Ascending aorta (tissue), 2 donors: ENCODE measurements at regions not wholly inside any gene's neighbourhood (a gene's known extent, or its start where the extent isn't known, plus 50 kb on each side); places are given as distances from the start of the nearest gene placed in this dataset.

ENCODE experiments used
- DNase-seq, 2 donors: peaks; one replicate each; pipeline ENCODE4 v3.0.0-alpha.2; 2019; ENCODE audit warnings: low spot score in 2 of 2
- H3K27ac ChIP-seq, 2 donors: fragments of 200-600 bp; sonication (generic); one replicate each; pipeline ENCODE4 v1.5.1; 2016 to 2017; ENCODE audit warnings: mild to moderate bottlenecking in 1 of 2
- H3K27me3 ChIP-seq: fragments of 200-600 bp; sonication (generic); one replicate; pipeline ENCODE4 v1.5.1; 2017
- H3K36me3 ChIP-seq, 2 donors: fragments of 200-600 bp; sonication (generic); one replicate each; pipeline ENCODE4 v1.5.1; 2016
- H3K4me1 ChIP-seq, 2 donors: fragments of 200-600 bp; sonication (generic); one replicate each; pipeline ENCODE4 v1.5.1; 2016 to 2017; ENCODE audit warnings: mild to moderate bottlenecking in 1 of 2
- H3K4me3 ChIP-seq, 2 donors: fragments of 200-600 bp; sonication (generic); one replicate each; pipeline ENCODE4 v1.5.1; 2016 to 2017; ENCODE audit warnings: mild to moderate bottlenecking in 1 of 2
- H3K9me3 ChIP-seq, 2 donors: fragments of 200-600 bp; sonication (generic); one replicate each; pipeline ENCODE4 v1.5.1; 2016
- intact Hi-C: fragments of 100-400 bp; cut with DNase I; formaldehyde crosslinking; loops from one replicate; pipeline ENCODE4 v1.15.1; 2023
- TF ChIP-seq, protein P1 (sequence below), 3 experiments: fragments of 200-600 bp in 2 of 3; fragments of 450-650 bp in 1 of 3; sonication (generic) in 2 of 3; IDR thresholded peaks; one replicate each; pipeline ENCODE4 v1.5.1; 2016 to 2019; ENCODE audit warnings: antibody characterized with exemption in 3 of 3, mild to moderate bottlenecking in 1 of 3, moderate library complexity in 1 of 3

DNA sequence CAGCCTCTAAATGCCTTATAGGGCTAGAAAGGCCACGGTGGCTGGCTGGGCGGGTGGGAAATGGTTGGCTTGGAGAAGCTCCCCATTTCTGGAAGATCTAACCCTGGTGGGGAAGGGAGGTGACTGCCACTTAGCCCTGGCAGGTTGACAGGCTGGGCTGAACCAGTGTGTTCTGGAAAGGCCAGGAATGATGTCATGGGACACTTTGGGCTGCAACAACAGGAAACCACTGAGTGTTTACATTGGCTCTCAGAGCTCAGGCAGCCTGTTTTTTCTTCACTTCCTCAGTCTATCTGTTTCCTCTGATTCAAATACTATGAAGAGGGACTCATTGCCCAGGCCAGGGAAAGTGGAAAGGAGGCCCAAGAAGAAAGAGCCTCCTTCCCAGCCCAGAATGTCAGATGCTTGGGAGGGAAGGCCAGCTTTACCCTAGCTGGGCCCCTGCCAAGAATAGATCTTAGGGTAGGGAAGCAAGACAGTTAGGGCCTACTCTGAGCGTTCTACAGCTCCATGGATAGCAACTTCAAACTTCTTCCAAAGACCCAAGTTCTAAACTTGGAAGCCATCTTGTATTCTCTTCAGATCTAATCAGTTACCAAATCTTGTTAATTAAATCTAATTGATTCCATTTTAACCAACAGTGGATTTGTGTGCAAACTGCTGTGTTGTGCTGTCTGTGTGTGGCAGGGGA is 65.8 kb upstream of the MSN start:
- DNase-seq: peak; percentile 80 to 96
- intact Hi-C loops: loop anchor here (1.0 to 2.0 kb wide), 3 partner anchors 42 to 103 kb away; no protein-coding TSS in a partner anchor
- H3K4me1 ChIP-seq: peaks cover 10 to 37% of the 10 kb centered on the region in 2 donors
- H3K27ac ChIP-seq: peak overlapping the region; percentile 88 to 89
- no peaks in the 10 kb centered on the region for H3K27me3 ChIP-seq
- H3K4me3 ChIP-seq: no peak overlapping the region
- no peaks in the 10 kb centered on the region for H3K36me3 ChIP-seq
- TF ChIP-seq, protein P1, sequence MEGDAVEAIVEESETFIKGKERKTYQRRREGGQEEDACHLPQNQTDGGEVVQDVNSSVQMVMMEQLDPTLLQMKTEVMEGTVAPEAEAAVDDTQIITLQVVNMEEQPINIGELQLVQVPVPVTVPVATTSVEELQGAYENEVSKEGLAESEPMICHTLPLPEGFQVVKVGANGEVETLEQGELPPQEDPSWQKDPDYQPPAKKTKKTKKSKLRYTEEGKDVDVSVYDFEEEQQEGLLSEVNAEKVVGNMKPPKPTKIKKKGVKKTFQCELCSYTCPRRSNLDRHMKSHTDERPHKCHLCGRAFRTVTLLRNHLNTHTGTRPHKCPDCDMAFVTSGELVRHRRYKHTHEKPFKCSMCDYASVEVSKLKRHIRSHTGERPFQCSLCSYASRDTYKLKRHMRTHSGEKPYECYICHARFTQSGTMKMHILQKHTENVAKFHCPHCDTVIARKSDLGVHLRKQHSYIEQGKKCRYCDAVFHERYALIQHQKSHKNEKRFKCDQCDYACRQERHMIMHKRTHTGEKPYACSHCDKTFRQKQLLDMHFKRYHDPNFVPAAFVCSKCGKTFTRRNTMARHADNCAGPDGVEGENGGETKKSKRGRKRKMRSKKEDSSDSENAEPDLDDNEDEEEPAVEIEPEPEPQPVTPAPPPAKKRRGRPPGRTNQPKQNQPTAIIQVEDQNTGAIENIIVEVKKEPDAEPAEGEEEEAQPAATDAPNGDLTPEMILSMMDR (IDR thresholded peaks at IDR 0.05): peak in 2 of 3 experiments; percentile 26 to 38
- H3K9me3 ChIP-seq: no peaks in the 10 kb centered on the region

DNA sequence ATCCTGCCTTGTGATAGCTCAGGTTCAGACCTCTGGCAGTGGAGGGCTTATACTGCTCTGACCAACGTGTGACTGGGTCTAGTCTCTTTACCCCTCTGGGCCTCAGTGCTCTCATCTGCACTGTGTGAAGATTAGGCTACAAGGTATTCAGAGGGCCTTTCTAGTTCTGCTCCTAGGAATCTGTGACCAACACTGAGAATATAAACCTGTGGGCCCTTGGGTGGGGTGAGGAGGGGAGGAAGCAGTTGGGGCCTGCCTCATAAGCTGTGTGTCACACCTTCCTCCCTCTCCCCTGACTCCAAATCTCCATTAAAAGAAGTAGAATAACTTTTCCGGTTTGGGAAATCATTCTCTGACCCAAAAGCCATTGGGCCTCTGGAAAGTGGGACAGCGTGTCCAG is 66.3 kb upstream of the MSN start:
- TF ChIP-seq, protein P1 (IDR thresholded peaks at IDR 0.05): no peak
- no peaks in the 10 kb centered on the region for H3K9me3 ChIP-seq
- intact Hi-C loops: loop anchor here (1.0 to 2.0 kb wide), 3 partner anchors 42 to 103 kb away; no protein-coding TSS in a partner anchor
- no peaks in the 10 kb centered on the region for H3K36me3 ChIP-seq
- H3K27me3 ChIP-seq: no peaks in the 10 kb centered on the region
- H3K4me1 ChIP-seq: peaks cover 10 to 41% of the 10 kb centered on the region in 2 donors
- DNase-seq: no peak
- H3K4me3 ChIP-seq: no peak overlapping the region
- peak overlapping the region; percentile 88 to 89 for H3K27ac ChIP-seq

DNA sequence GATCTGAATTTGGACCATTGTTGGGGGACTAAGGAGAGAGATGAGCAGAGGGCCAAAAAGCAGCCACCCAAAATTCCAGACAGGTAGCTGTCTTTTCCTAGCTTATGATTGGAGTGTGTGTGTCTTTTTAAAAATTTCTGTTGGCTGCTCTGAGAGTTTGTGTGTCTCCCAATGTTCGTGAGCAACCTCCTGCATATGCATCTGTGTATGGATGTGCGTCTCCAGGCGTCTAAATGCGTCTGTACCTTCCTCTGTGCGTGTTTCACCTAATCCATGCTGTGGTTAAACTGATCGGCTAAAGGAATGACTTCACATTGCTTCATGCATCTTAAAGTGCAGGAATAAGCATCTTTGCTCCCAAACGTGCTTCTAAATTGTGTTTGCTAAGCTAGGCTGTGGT is 65.5 kb upstream of the LAS1L start:
- H3K27ac ChIP-seq: peak overlapping the region; percentile 88 to 89
- no peaks in the 10 kb centered on the region for H3K27me3 ChIP-seq
- no peak overlapping the region for H3K4me3 ChIP-seq
- no peaks in the 10 kb centered on the region for H3K36me3 ChIP-seq
- TF ChIP-seq, protein P1 (IDR thresholded peaks at IDR 0.05): no peak
- DNase-seq: no peak
- H3K9me3 ChIP-seq: no peaks in the 10 kb centered on the region
- H3K4me1 ChIP-seq: peaks cover 10 to 47% of the 10 kb centered on the region in 2 donors
- intact Hi-C loops: loop anchor here (2.0 kb wide), 1 partner anchor 79 kb away; no protein-coding TSS in a partner anchor

DNA sequence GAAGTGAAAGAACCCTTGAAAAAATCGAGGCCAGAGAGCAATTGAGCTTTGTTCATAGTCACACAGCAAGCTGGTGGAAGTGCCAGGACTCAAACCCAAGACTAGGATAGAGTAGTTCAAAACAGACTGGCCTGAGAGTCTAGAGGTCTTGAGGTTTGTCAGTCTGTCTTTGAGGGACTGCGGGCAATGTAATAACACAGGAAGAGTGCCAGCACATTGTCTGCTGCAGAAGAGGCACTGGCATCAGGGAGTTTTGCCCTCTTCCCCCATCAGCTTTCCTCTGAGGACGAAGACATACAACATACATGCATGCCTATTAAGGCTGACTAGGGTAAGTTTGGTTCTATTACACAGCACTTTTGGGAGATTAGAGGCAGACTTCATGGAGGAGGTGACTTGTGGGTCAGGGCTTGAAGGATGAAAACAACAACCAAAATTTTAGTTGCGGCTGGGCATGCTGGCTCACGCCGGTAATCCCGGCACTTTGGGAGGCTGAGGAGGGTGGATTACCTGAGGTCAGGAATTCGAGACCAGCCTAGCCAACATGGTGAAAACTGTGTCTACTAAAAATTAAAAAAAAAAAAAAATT is 64.1 kb upstream of the LAS1L start:
- intact Hi-C loops: loop anchor here (2.0 to 5.0 kb wide), 2 partner anchors 70 to 564 kb away; partner anchors contain the start of gene HEPH

DNA sequence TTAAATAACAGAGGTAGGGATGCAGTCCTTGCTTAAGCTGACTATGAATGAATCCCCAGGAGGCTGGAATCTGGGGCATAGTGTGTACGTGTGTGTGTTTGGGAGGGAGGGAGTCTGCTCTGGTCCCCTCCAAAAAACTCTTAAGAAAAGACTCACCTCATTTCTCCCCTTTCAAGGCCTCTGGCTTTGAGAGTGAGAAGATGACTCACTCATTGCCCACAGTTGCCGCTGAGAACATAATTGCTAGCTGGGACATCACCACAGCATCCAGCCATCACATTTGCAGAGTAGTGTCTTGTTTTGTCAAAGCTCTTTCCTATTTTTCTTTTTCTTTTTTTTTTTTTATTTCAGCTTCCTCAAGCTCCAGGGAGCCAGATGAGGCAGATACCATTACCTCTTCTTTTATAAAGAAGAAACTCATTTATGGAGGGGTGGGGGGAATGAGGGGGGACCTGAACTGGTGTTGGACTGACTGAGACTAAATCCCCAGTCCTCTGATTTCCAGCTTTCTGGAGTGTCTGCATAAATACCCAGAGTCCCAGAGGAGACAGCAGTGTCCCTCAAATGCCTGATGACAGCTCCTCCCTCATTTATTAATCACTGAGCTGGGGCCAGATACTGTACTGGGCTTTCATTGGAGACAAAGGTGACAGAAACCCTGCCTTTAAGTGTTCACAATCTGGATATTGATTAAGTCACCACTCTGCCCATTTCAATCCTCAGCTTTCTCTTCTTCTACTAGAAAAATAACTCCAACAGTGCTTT is 61.9 kb upstream of the LAS1L start:
- no peaks in the 10 kb centered on the region for H3K36me3 ChIP-seq
- peak overlapping the region; percentile 84 to 89 for H3K27ac ChIP-seq
- TF ChIP-seq, protein P1 (IDR thresholded peaks at IDR 0.05): no peak
- no peak overlapping the region for H3K4me3 ChIP-seq
- peak; percentile 22 to 71 for DNase-seq
- no peaks in the 10 kb centered on the region for H3K9me3 ChIP-seq
- intact Hi-C loops: loop anchor here (5.0 kb wide), 1 partner anchor 566 kb away; the partner anchor contains the start of gene HEPH
- H3K27me3 ChIP-seq: no peaks in the 10 kb centered on the region
- H3K4me1 ChIP-seq: peaks cover 8 to 27% of the 10 kb centered on the region in 2 donors

More for the DNA sequence above, 64.1 kb upstream of the LAS1L start:
- Histone ChIP-seq H3K36me3 (no peaks in the 10 kb centered on the region), H3K9me3 (no peaks in the 10 kb centered on the region), H3K27ac (peak overlapping the region; percentile 84 to 89), H3K4me3 (no peak overlapping the region), H3K27me3 (no peaks in the 10 kb centered on the region), H3K4me1 (peaks cover 10 to 47% of the 10 kb centered on the region in 2 donors)
- TF ChIP-seq, protein P1 (IDR thresholded peaks at IDR 0.05): no peak
- no peak for DNase-seq
